H1 (cell line): ENCODE measurements at regions not wholly inside any gene's neighbourhood (a gene's known extent, or its start where the extent isn't known, plus 50 kb on each side); places are given as distances from the start of the nearest gene placed in this dataset.

Source experiments
- CTCF ChIA-PET: fragments of 300-600 bp; sonication (Branson Sonifier 250); formaldehyde crosslinking; loops from one replicate; lab custom pipeline; 2021; ENCODE audit not compliant: partially characterized antibody; lab: Charles Lee
- POLR2A ChIA-PET: fragments of 300-600 bp; sonication (Branson Sonifier 250); formaldehyde crosslinking; loops from one replicate; lab custom pipeline; 2021; ENCODE audit warnings: inconsistent platforms; ENCODE audit not compliant: partially characterized antibody; lab: Charles Lee
- DNase-seq, 2 experiments: peaks; one replicate each; pipeline versions ENCODE4 v3.0.0 to v3.0.0-alpha.2; 2010 to 2022; ENCODE audit warnings: low spot score in 2 of 2, low read depth in 1 of 2, mixed read lengths in 1 of 2
- FAIRE-seq: peaks from 2 replicates; lab custom pipeline; 2011; peaks lifted over from hg19 to GRCh38; lab: Jason Lieb, UNC
- H2AFZ ChIP-seq: 2 replicates; pipeline ENCODE4 v1.8.1; 2012; ENCODE audit warnings: low read length, inconsistent platforms
- H2AK5ac ChIP-seq: 2 replicates; pipeline ENCODE4 v1.6.1; 2013; ENCODE audit warnings: low read depth, low read length
- H2BK120ac ChIP-seq: replicated peaks from 2 replicates; pipeline ENCODE3; 2013; ENCODE audit warnings: low read depth, low read length, inconsistent platforms
- H2BK12ac ChIP-seq: 2 replicates; pipeline ENCODE4 v1.6.1; 2013; ENCODE audit warnings: low read depth, low read length
- H2BK15ac ChIP-seq: 2 replicates; pipeline ENCODE4 v1.6.1; 2013; ENCODE audit warnings: low read length
- H2BK20ac ChIP-seq: 2 replicates; pipeline ENCODE4 v1.6.1; 2013; ENCODE audit warnings: low read length
- H2BK5ac ChIP-seq: 2 replicates; pipeline ENCODE4 v1.6.1; 2013; ENCODE audit warnings: low read depth, low read length
- H3K14ac ChIP-seq: 2 replicates; pipeline ENCODE4 v1.6.1; 2013; ENCODE audit warnings: inconsistent platforms; ENCODE audit not compliant: insufficient read length
- H3K18ac ChIP-seq: 2 replicates; pipeline ENCODE4 v1.6.1; 2013; ENCODE audit warnings: low read length; ENCODE audit errors: extremely low read depth
- H3K23ac ChIP-seq: 2 replicates; pipeline ENCODE4 v1.6.1; 2013; ENCODE audit warnings: inconsistent platforms; ENCODE audit not compliant: insufficient read length
- H3K23me2 ChIP-seq: 2 replicates; pipeline ENCODE4 v1.6.1; 2013; ENCODE audit warnings: low read depth, low read length
- H3K27ac ChIP-seq: 2 replicates; pipeline ENCODE4 v1.6.1; 2011; ENCODE audit warnings: low read depth, low read length, inconsistent platforms
- H3K27me3 ChIP-seq, 4 experiments: replicated peaks in 1 of 4; 1 replicate in 1 of 4; 2 replicates in 3 of 4; pipeline versions ENCODE4 v1.6.1 to v1.8.1; 2011 to 2013; ENCODE audit warnings: low read length in 3 of 4, mild to moderate bottlenecking in 3 of 4, inconsistent platforms in 2 of 4, mixed read lengths in 2 of 4, moderate library complexity in 1 of 4; ENCODE audit not compliant: control insufficient read depth in 3 of 4, insufficient read depth in 3 of 4; ENCODE audit errors: extremely low read depth in 1 of 4
- H3K36me3 ChIP-seq, 4 experiments: 2 replicates each; pipeline versions ENCODE4 v1.6.1 to v1.8.1; 2011 to 2013; ENCODE audit warnings: mild to moderate bottlenecking in 4 of 4, low read length in 3 of 4, moderate library complexity in 2 of 4, control low read depth in 1 of 4, inconsistent platforms in 1 of 4; ENCODE audit not compliant: insufficient read depth in 4 of 4, control insufficient read depth in 2 of 4
- H3K4ac ChIP-seq: replicated peaks from 2 replicates; pipeline ENCODE3; 2013; ENCODE audit warnings: low read length, low read depth, mixed read lengths, inconsistent platforms; ENCODE audit not compliant: insufficient read length
- H3K4me1 ChIP-seq, 4 experiments: replicated peaks in 1 of 4; 1 replicate in 1 of 4; 2 replicates in 3 of 4; pipeline versions ENCODE4 v1.6.1 to v1.8.1; 2011 to 2013; ENCODE audit warnings: low read length in 3 of 4, inconsistent platforms in 2 of 4, mixed read lengths in 1 of 4; ENCODE audit not compliant: insufficient read depth in 4 of 4, control insufficient read depth in 3 of 4
- H3K4me2 ChIP-seq, 2 experiments: 2 replicates each; pipeline versions ENCODE4 v1.6.1 to v1.8.1; 2011 to 2013; ENCODE audit warnings: low read depth in 2 of 2, low read length in 2 of 2, control low read depth in 1 of 2, inconsistent platforms in 1 of 2, mild to moderate bottlenecking in 1 of 2; ENCODE audit not compliant: insufficient read depth in 1 of 2
- H3K4me3 ChIP-seq, 4 experiments: fragments of 200-600, 300-600 bp in 1 of 4; sonication (generic), shearing (Covaris generic), sonication (Bioruptor Twin) in 1 of 4; 2 replicates each; pipeline versions ENCODE4 v1.5.1 to v1.8.1; 2011 to 2016; ENCODE audit warnings: low read length in 4 of 4, low read depth in 3 of 4, control low read depth in 2 of 4, inconsistent platforms in 2 of 4, mild to moderate bottlenecking in 2 of 4, mixed read lengths in 1 of 4, moderate library complexity in 1 of 4; ENCODE audit not compliant: insufficient read depth in 2 of 4; ENCODE audit errors: extremely low read depth in 1 of 4
- H3K56ac ChIP-seq: replicated peaks from 2 replicates; pipeline ENCODE3; 2013; ENCODE audit warnings: low read depth, mild to moderate bottlenecking, mixed read lengths, low read length, inconsistent platforms; ENCODE audit not compliant: insufficient read length
- H3K79me1 ChIP-seq: 2 replicates; pipeline ENCODE4 v1.6.1; 2013; ENCODE audit warnings: low read depth, low read length, control low read depth
- H3K79me2 ChIP-seq, 2 experiments: 2 replicates each; pipeline versions ENCODE4 v1.6.1 to v1.8.1; 2012 to 2013; ENCODE audit warnings: low read length in 2 of 2, mild to moderate bottlenecking in 2 of 2, inconsistent platforms in 1 of 2; ENCODE audit not compliant: insufficient read depth in 2 of 2, control insufficient read depth in 1 of 2
- H3K9ac ChIP-seq, 4 experiments: replicated peaks in 1 of 4; 1 replicate in 1 of 4; 2 replicates in 3 of 4; pipeline versions ENCODE4 v1.6.1 to v1.8.1; 2011 to 2013; ENCODE audit warnings: low read depth in 3 of 4, low read length in 3 of 4, control low read depth in 2 of 4, mild to moderate bottlenecking in 2 of 4, moderate library complexity in 2 of 4, inconsistent platforms in 1 of 4; ENCODE audit errors: extremely low read depth in 1 of 4
- H3K9me3 ChIP-seq, 2 experiments: 2 replicates each; pipeline versions ENCODE4 v1.6.1 to v1.8.1; 2012 to 2013; ENCODE audit warnings: mild to moderate bottlenecking in 2 of 2, moderate library complexity in 2 of 2, control low read depth in 1 of 2, inconsistent platforms in 1 of 2, low read depth in 1 of 2, low read length in 1 of 2, mixed read lengths in 1 of 2; ENCODE audit not compliant: insufficient read depth in 2 of 2
- H4K20me1 ChIP-seq, 2 experiments: replicated peaks in 1 of 2; 2 replicates each; pipeline versions ENCODE3 to v1.8.1; 2011 to 2013; ENCODE audit warnings: inconsistent platforms in 2 of 2, low read length in 2 of 2, mild to moderate bottlenecking in 1 of 2; ENCODE audit not compliant: insufficient read depth in 2 of 2, control insufficient read depth in 1 of 2
- H4K5ac ChIP-seq: 2 replicates; pipeline ENCODE4 v1.6.1; 2013; ENCODE audit warnings: low read length, low read depth, mixed read lengths, inconsistent platforms; ENCODE audit not compliant: insufficient read length
- H4K8ac ChIP-seq: 2 replicates; pipeline ENCODE4 v1.8.0; 2013; ENCODE audit warnings: mild to moderate bottlenecking, moderate library complexity, low read length, inconsistent platforms; ENCODE audit not compliant: insufficient read depth; ENCODE audit errors: extremely low read depth
- H4K91ac ChIP-seq: replicated peaks from 2 replicates; pipeline ENCODE3; 2013; ENCODE audit warnings: low read length, mixed read lengths, inconsistent platforms; ENCODE audit not compliant: insufficient read length
- BCL11A ChIP-seq, 2 experiments: IDR thresholded peaks; one replicate each; pipeline ENCODE4 v1.6.1; 2011; ENCODE audit warnings: low read depth in 2 of 2, low read length in 2 of 2, mild to moderate bottlenecking in 2 of 2
- EZH2 ChIP-seq: fragments of 200-600 bp; sonication (generic); IDR thresholded peaks from 2 replicates; pipeline ENCODE4 v1.7.1; 2012; ENCODE audit warnings: low read depth, mild to moderate bottlenecking, moderate library complexity, low read length, inconsistent platforms; ENCODE audit not compliant: severe bottlenecking
- GABPA ChIP-seq: IDR thresholded peaks from 2 replicates; pipeline ENCODE4 v1.6.1; 2011; ENCODE audit warnings: mild to moderate bottlenecking, low read length, moderate library complexity, borderline replicate concordance; ENCODE audit not compliant: insufficient read depth
- JUN ChIP-seq: IDR thresholded peaks from 2 replicates; pipeline ENCODE4 v1.6.1; 2011; ENCODE audit warnings: low read depth, mild to moderate bottlenecking, improper control_type of control experiment, low read length
- JUND ChIP-seq: IDR thresholded peaks from 2 replicates; pipeline ENCODE4 v1.6.1; 2011; ENCODE audit warnings: mild to moderate bottlenecking, improper control_type of control experiment, low read length
- KDM5A ChIP-seq: fragments of 200-600 bp; IDR thresholded peaks from 2 replicates; pipeline ENCODE4 v1.7.1; 2012; ENCODE audit warnings: mild to moderate bottlenecking, low read length, inconsistent platforms, mixed read lengths
- RAD21 ChIP-seq, 2 experiments: IDR thresholded peaks in 1 of 2; conservative IDR thresholded peaks in 1 of 2; 2 replicates each; pipeline ENCODE4 v1.6.1; 2011; ENCODE audit warnings: low read depth in 2 of 2, low read length in 2 of 2, improper control_type of control experiment in 1 of 2, inconsistent platforms in 1 of 2, mild to moderate bottlenecking in 1 of 2, moderate library complexity in 1 of 2
- SP2 ChIP-seq: IDR thresholded peaks from 2 replicates; pipeline ENCODE4 v1.6.1; 2012; ENCODE audit warnings: mild to moderate bottlenecking, low read length, inconsistent platforms
- SUZ12 ChIP-seq: fragments of 200-600 bp; sonication (generic); IDR thresholded peaks from 2 replicates; pipeline ENCODE4 v1.6.1; 2012; ENCODE audit warnings: mild to moderate bottlenecking, inconsistent platforms, low read length, moderate library complexity, mixed read lengths
- ZNF274 ChIP-seq: IDR thresholded peaks from 2 replicates; pipeline ENCODE4 v1.7.0; 2012; ENCODE audit warnings: low read length, borderline replicate concordance; ENCODE audit errors: extremely low read depth
- WGBS, 2 experiments: shearing (Covaris generic) in 1 of 2; methylation state at CpG; one replicate each; pipeline versions ENCODE4 v1.1.6 to v1.1.7; 2013 to 2015; ENCODE audit warnings: low lambda C conversion rate in 2 of 2, mixed read lengths in 2 of 2, inconsistent platforms in 1 of 2, low coverage in 1 of 2, missing lambda C conversion rate in 1 of 2; ENCODE audit not compliant: insufficient replicate concordance in 2 of 2, insufficient coverage in 1 of 2, insufficient read length in 1 of 2; ENCODE audit errors: extremely low coverage in 1 of 2, missing lambda C conversion rate in 1 of 2; 5-methylcytosine and 5-hydroxymethylcytosine counted together
- TF ChIP-seq, protein P1 (sequence below): IDR thresholded peaks from 2 replicates; pipeline ENCODE4 v1.6.1; 2012; ENCODE audit warnings: low read length, inconsistent platforms

DNA sequence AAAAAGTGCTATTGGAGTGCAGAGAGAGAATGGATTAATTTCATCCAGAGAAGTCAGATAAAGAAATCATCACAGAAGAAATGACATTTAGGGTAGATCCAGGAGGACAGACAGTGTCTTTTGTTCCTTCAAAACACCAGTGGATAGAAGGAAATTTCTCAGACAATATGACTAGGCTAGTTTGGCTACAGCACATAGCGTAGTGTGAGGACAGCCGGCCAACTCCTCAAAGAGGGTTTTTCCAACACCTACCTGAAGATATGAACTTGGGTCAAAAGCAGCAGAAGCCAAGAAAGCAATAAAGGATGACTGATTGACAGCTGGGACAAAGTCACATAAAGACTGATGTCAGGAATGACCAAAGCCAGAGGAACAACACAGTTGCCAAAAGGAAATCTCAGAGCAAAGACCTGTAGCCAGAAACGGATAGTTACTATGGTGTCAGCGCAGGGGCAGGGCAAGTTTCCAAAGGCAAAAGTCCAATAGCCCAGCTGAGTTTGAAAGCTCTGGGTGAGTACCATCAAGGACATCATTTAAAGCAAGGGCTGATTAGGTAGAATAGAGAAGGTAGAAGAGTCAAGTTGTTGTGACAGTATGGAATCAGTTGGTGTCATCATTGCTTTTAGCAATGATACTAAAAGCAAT, 58.7 kb upstream of the PDE3A start:
- Histone ChIP-seq H3K36me3 (no peaks in the 10 kb centered on the region), H3K9me3 (peaks cover 7 to 18% of the 10 kb centered on the region in 2 experiments; a peak in 3 of 4 replicates), H3K23ac (no peak overlapping the region), H2BK5ac (no peak overlapping the region), H4K91ac (no peak overlapping the region), H3K23me2 (no peaks in the 10 kb centered on the region), H4K8ac (no peak overlapping the region), H3K4me1 (no peaks in the 10 kb centered on the region; a peak in 1 of 7 replicates), H3K79me2 (no peaks in the 10 kb centered on the region), H2AK5ac (no peak overlapping the region), H3K27me3 (no peaks in the 10 kb centered on the region), H3K14ac (no peak overlapping the region), H2BK12ac (no peak overlapping the region), H3K56ac (no peak overlapping the region), H2AFZ (no peak overlapping the region), H3K18ac (no peak overlapping the region), H3K27ac (no peak overlapping the region), H2BK120ac (no peak overlapping the region), H3K9ac (no peak overlapping the region), H2BK20ac (no peak overlapping the region), H3K4ac (no peak overlapping the region), H2BK15ac (no peak overlapping the region), H4K20me1 (no peaks in the 10 kb centered on the region), H3K4me2 (no peak overlapping the region), H3K4me3 (no peak overlapping the region), H4K5ac (no peak overlapping the region), H3K79me1 (no peaks in the 10 kb centered on the region)
- no peak for DNase-seq
- ChIA-PET POLR2A (no interaction called here), CTCF (no interaction called here)
- FAIRE-seq, result no peak
- 93% methylated on average over 4 of the region's 4 CpGs; no CpG with 5 or more reads in 1 of the 2 experiments for WGBS, 2 experiments
- TF ChIP-seq EZH2 (no peak), JUN (no peak), ZNF274 (no peak), RAD21 (IDR thresholded peaks at IDR 0.05 in 1 of 2, conservative IDR thresholded peaks at IDR 0.05 in 1 of 2; ENCODE audit: low read depth in 2 of 2, low read length in 2 of 2) (no peak), SUZ12 (no peak), JUND (no peak), BCL11A (IDR thresholded peaks at IDR 0.05; ENCODE audit: low read depth in 2 of 2, low read length in 2 of 2) (no peak), KDM5A (no peak), GABPA (no peak), SP2 (no peak)
- TF ChIP-seq, protein P1, sequence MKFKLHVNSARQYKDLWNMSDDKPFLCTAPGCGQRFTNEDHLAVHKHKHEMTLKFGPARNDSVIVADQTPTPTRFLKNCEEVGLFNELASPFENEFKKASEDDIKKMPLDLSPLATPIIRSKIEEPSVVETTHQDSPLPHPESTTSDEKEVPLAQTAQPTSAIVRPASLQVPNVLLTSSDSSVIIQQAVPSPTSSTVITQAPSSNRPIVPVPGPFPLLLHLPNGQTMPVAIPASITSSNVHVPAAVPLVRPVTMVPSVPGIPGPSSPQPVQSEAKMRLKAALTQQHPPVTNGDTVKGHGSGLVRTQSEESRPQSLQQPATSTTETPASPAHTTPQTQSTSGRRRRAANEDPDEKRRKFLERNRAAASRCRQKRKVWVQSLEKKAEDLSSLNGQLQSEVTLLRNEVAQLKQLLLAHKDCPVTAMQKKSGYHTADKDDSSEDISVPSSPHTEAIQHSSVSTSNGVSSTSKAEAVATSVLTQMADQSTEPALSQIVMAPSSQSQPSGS, result no peak
